ENCODE measurements at regions not wholly inside any gene's neighbourhood (a gene's known extent, or its start where the extent isn't known, plus 50 kb on each side); places are given as distances from the start of the nearest gene placed in this dataset.
"Not testable (repeated sequence)": the region's sequence is repeated elsewhere in the genome, so short reads cannot be mapped to it uniquely, and the experiment has no call there.

DNA sequence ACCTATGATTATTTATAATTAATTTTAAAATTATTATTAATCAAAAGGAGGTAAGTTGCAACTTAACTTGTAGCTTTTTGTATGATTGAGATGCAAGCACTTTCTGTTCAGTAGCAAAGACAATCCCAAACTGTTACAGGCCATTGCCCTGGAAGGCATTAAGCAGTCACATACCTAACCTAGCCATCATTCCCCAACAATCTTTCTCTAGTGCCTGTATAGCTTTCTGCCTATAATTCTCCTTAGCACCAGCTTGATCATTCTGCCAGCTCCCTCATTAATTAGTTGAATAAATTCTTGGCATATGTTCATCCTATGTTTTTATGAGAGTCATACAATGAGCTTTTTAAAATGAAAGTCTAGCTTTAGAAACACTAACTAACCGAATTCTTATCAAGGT is 178.9 kb upstream of the TMEM106B start:
- Histone ChIP-seq H3K4me1 (ENCODE audit: control insufficient read depth, insufficient read depth, low read length) (no peaks in the 10 kb centered on the region), H3K27ac (ENCODE audit: extremely low read depth, low read depth, low read length) (no peak overlapping the region), H3K4me3 (ENCODE audit: low read depth, low read length) (no peak overlapping the region), H3K9me3 (ENCODE audit: control insufficient read depth, insufficient read depth, low read depth, low read length) (no peaks in the 10 kb centered on the region), H3K36me3 (ENCODE audit: control insufficient read depth in 2 of 2, insufficient read depth in 1 of 2, low read length in 2 of 2) (no peaks in the 10 kb centered on the region)
- ChIA-PET CTCF (interaction anchor here (0.5 to 0.6 kb wide), 2 partner anchors 458 to 479 kb away, joined by 3 read pairs; no protein-coding TSS in a partner anchor), POLR2A (no interaction called here)
- TF ChIP-seq ZNF792 (tag by site-specific recombination; IDR thresholded peaks at IDR 0.05), result no peak
- TF ChIP-seq, protein P1, sequence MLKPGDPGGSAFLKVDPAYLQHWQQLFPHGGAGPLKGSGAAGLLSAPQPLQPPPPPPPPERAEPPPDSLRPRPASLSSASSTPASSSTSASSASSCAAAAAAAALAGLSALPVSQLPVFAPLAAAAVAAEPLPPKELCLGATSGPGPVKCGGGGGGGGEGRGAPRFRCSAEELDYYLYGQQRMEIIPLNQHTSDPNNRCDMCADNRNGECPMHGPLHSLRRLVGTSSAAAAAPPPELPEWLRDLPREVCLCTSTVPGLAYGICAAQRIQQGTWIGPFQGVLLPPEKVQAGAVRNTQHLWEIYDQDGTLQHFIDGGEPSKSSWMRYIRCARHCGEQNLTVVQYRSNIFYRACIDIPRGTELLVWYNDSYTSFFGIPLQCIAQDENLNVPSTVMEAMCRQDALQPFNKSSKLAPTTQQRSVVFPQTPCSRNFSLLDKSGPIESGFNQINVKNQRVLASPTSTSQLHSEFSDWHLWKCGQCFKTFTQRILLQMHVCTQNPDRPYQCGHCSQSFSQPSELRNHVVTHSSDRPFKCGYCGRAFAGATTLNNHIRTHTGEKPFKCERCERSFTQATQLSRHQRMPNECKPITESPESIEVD (tag by site-specific recombination; IDR thresholded peaks at IDR 0.05), result no peak
- TF ChIP-seq MZF1 (tag by site-specific recombination; IDR thresholded peaks at IDR 0.05; ENCODE audit: borderline replicate concordance), result no peak
- no peak for TF ChIP-seq ZNF660 (tag by site-specific recombination; IDR thresholded peaks at IDR 0.05)
- no peak for TF ChIP-seq ZBTB1 (tag by site-specific recombination; IDR thresholded peaks at IDR 0.05)
- no peak for TF ChIP-seq FEZF1 (tag by site-specific recombination; IDR thresholded peaks at IDR 0.05)
- no peak for TF ChIP-seq HOXC10 (CRISPR knock-in tag; IDR thresholded peaks at IDR 0.05)
- TF ChIP-seq, protein P2, sequence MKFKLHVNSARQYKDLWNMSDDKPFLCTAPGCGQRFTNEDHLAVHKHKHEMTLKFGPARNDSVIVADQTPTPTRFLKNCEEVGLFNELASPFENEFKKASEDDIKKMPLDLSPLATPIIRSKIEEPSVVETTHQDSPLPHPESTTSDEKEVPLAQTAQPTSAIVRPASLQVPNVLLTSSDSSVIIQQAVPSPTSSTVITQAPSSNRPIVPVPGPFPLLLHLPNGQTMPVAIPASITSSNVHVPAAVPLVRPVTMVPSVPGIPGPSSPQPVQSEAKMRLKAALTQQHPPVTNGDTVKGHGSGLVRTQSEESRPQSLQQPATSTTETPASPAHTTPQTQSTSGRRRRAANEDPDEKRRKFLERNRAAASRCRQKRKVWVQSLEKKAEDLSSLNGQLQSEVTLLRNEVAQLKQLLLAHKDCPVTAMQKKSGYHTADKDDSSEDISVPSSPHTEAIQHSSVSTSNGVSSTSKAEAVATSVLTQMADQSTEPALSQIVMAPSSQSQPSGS (tag by site-specific recombination; IDR thresholded peaks at IDR 0.05; ENCODE audit: low read depth), result no peak
- TF ChIP-seq, protein P3, sequence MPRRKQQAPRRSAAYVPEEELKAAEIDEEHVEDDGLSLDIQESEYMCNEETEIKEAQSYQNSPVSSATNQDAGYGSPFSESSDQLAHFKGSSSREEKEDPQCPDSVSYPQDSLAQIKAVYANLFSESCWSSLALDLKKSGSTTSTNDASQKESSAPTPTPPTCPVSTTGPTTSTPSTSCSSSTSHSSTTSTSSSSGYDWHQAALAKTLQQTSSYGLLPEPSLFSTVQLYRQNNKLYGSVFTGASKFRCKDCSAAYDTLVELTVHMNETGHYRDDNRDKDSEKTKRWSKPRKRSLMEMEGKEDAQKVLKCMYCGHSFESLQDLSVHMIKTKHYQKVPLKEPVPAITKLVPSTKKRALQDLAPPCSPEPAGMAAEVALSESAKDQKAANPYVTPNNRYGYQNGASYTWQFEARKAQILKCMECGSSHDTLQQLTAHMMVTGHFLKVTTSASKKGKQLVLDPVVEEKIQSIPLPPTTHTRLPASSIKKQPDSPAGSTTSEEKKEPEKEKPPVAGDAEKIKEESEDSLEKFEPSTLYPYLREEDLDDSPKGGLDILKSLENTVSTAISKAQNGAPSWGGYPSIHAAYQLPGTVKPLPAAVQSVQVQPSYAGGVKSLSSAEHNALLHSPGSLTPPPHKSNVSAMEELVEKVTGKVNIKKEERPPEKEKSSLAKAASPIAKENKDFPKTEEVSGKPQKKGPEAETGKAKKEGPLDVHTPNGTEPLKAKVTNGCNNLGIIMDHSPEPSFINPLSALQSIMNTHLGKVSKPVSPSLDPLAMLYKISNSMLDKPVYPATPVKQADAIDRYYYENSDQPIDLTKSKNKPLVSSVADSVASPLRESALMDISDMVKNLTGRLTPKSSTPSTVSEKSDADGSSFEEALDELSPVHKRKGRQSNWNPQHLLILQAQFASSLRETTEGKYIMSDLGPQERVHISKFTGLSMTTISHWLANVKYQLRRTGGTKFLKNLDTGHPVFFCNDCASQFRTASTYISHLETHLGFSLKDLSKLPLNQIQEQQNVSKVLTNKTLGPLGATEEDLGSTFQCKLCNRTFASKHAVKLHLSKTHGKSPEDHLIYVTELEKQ (tag by site-specific recombination; IDR thresholded peaks at IDR 0.05; ENCODE audit: borderline replicate concordance), result no peak
- no peak for TF ChIP-seq ZNF426 (tag by site-specific recombination; IDR thresholded peaks at IDR 0.05)
- TF ChIP-seq ZNF37A (tag by site-specific recombination; IDR thresholded peaks at IDR 0.05), result no peak

DNA sequence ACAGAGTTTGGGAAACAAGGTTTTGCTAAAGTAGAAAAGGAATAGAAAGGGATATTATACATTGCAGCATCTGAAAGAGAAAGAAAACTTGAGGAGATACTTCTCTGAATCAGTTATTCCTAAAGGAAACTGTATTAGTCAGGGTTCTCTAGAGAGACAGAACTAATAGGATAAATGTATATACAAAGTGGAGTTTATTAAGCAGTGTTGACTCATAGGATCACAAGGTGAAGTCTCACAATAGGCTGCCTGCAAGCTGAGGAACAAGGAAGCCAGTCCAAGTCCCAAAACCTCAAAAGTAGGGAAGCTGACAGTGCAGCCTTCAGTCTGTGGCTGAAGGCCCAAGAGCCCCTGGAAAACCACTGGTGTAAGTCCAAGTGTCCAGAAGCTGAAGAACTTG is 167.6 kb upstream of the TMEM106B start:
- POLR2A ChIA-PET; H3K27ac ChIP-seq (ENCODE audit: extremely low read depth, low read depth, low read length); H3K9me3 ChIP-seq (ENCODE audit: control insufficient read depth, insufficient read depth, low read depth, low read length); CTCF ChIA-PET; H3K4me3 ChIP-seq (ENCODE audit: low read depth, low read length); H3K4me1 ChIP-seq (ENCODE audit: control insufficient read depth, insufficient read depth, low read length); H3K36me3 ChIP-seq (ENCODE audit: control insufficient read depth in 2 of 2, insufficient read depth in 1 of 2, low read length in 2 of 2): not testable (repeated sequence)

DNA sequence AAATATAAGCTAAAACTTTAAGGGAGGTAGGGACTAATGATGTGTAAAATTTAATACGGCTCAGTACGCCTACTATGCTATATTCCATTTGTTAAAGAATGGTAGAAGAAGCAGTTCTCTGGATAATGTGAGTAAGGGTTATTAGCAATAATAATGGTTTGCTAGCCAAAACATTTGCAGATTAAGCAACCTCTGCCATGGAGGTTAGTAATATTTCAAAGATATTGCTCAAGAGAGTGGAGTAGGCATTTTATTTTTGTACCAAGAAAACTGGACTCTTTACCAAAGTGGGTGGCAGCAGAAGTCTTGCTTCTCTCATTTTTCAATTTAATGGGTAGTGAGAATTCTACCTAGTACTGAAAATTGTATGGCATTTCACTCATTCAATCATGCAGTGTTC is 158.9 kb upstream of the TMEM106B start:
- CTCF ChIA-PET, result no interaction called here
- Histone ChIP-seq H3K9me3 (ENCODE audit: control insufficient read depth, insufficient read depth, low read depth, low read length) (no peaks in the 10 kb centered on the region; the same call in 1 of the 2 replicates), H3K27ac (ENCODE audit: extremely low read depth, low read depth, low read length) (no peak overlapping the region), H3K4me3 (ENCODE audit: low read depth, low read length) (no peak overlapping the region), H3K36me3 (ENCODE audit: control insufficient read depth in 2 of 2, insufficient read depth in 1 of 2, low read length in 2 of 2) (no peaks in the 10 kb centered on the region), H3K4me1 (ENCODE audit: control insufficient read depth, insufficient read depth, low read length) (no peaks in the 10 kb centered on the region)
- POLR2A ChIA-PET, result no interaction called here
- TF ChIP-seq MZF1 (tag by site-specific recombination; IDR thresholded peaks at IDR 0.05; ENCODE audit: borderline replicate concordance) (no peak), ZNF426 (tag by site-specific recombination; IDR thresholded peaks at IDR 0.05) (no peak), HOXC10 (CRISPR knock-in tag; IDR thresholded peaks at IDR 0.05) (no peak), BCL11B (tag by site-specific recombination; IDR thresholded peaks at IDR 0.05; ENCODE audit: low read depth) (no peak), ZSCAN16 (tag by site-specific recombination; IDR thresholded peaks at IDR 0.05) (no peak), ZNF501 (tag by site-specific recombination; IDR thresholded peaks at IDR 0.05) (no peak), ZBTB20 (tag by site-specific recombination; IDR thresholded peaks at IDR 0.05) (no peak), ZNF302 (tag by site-specific recombination; IDR thresholded peaks at IDR 0.05; ENCODE audit: low read depth) (no peak), ZNF311 (tag by site-specific recombination; IDR thresholded peaks at IDR 0.05; ENCODE audit: borderline replicate concordance) (no peak), SCRT1 (tag by site-specific recombination; IDR thresholded peaks at IDR 0.05; ENCODE audit: borderline replicate concordance) (no peak), ZNF433 (tag by site-specific recombination; IDR thresholded peaks at IDR 0.05; ENCODE audit: low read depth) (no peak), ZBTB21 (tag by site-specific recombination; IDR thresholded peaks at IDR 0.05) (no peak)
- TF ChIP-seq, protein P4, sequence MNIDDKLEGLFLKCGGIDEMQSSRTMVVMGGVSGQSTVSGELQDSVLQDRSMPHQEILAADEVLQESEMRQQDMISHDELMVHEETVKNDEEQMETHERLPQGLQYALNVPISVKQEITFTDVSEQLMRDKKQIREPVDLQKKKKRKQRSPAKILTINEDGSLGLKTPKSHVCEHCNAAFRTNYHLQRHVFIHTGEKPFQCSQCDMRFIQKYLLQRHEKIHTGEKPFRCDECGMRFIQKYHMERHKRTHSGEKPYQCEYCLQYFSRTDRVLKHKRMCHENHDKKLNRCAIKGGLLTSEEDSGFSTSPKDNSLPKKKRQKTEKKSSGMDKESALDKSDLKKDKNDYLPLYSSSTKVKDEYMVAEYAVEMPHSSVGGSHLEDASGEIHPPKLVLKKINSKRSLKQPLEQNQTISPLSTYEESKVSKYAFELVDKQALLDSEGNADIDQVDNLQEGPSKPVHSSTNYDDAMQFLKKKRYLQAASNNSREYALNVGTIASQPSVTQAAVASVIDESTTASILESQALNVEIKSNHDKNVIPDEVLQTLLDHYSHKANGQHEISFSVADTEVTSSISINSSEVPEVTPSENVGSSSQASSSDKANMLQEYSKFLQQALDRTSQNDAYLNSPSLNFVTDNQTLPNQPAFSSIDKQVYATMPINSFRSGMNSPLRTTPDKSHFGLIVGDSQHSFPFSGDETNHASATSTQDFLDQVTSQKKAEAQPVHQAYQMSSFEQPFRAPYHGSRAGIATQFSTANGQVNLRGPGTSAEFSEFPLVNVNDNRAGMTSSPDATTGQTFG (tag by site-specific recombination; IDR thresholded peaks at IDR 0.05; ENCODE audit: borderline replicate concordance), result no peak
- TF ChIP-seq, protein P5, sequence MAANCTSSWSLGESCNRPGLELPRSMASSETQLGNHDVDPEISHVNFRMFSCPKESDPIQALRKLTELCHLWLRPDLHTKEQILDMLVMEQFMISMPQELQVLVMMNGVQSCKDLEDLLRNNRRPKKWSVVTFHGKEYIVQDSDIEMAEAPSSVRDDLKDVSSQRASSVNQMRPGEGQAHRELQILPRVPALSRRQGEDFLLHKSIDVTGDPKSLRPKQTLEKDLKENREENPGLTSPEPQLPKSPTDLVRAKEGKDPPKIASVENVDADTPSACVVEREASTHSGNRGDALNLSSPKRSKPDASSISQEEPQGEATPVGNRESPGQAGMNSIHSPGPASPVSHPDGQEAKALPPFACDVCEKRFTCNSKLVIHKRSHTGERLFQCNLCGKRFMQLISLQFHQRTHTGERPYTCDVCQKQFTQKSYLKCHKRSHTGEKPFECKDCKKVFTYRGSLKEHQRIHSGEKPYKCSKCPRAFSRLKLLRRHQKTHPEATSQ (tag by site-specific recombination; IDR thresholded peaks at IDR 0.05), result no peak

All from HEK293 (cell line).